C4-2B (cell line): ENCODE measurements at regions not wholly inside any gene's neighbourhood (a gene's known extent, or its start where the extent isn't known, plus 50 kb on each side); places are given as distances from the start of the nearest gene placed in this dataset.

Source experiments
- H3K27ac ChIP-seq: fragments of 450-650 bp; 2 replicates; pipeline ENCODE4 v1.5.1; 2017
- ZFX ChIP-seq: fragments of 450-650 bp; IDR thresholded peaks from 2 replicates; pipeline ENCODE4 v1.6.1; 2017
- TF ChIP-seq, protein P1 (sequence below): fragments of 450-650 bp; conservative IDR thresholded peaks from 2 replicates; pipeline ENCODE4 v1.5.1; 2017; ENCODE audit warnings: mild to moderate bottlenecking

DNA sequence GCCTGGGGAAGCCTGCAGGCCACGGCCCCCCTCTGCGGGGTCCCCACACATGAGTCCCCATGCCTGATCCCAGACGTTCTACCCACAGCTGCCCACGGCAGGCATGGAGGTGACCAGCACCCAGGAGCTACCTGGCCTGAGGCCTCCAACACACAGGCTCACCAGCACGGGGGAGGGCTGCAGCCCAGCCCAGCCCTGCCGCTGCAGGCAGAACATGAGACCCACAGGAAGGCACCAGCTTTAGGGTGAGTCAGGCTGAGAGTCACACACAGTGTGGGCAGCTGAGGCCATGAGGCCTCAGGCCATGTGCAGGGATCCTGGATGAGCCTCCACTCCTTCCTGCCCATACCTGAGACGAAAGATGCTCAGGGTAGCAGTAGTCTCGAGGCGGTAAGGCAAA, 121.1 kb downstream of the PSMG1 start:
- no peak overlapping the region for H3K27ac ChIP-seq
- no peak for TF ChIP-seq ZFX
- TF ChIP-seq, protein P1, sequence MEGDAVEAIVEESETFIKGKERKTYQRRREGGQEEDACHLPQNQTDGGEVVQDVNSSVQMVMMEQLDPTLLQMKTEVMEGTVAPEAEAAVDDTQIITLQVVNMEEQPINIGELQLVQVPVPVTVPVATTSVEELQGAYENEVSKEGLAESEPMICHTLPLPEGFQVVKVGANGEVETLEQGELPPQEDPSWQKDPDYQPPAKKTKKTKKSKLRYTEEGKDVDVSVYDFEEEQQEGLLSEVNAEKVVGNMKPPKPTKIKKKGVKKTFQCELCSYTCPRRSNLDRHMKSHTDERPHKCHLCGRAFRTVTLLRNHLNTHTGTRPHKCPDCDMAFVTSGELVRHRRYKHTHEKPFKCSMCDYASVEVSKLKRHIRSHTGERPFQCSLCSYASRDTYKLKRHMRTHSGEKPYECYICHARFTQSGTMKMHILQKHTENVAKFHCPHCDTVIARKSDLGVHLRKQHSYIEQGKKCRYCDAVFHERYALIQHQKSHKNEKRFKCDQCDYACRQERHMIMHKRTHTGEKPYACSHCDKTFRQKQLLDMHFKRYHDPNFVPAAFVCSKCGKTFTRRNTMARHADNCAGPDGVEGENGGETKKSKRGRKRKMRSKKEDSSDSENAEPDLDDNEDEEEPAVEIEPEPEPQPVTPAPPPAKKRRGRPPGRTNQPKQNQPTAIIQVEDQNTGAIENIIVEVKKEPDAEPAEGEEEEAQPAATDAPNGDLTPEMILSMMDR = no peak

DNA sequence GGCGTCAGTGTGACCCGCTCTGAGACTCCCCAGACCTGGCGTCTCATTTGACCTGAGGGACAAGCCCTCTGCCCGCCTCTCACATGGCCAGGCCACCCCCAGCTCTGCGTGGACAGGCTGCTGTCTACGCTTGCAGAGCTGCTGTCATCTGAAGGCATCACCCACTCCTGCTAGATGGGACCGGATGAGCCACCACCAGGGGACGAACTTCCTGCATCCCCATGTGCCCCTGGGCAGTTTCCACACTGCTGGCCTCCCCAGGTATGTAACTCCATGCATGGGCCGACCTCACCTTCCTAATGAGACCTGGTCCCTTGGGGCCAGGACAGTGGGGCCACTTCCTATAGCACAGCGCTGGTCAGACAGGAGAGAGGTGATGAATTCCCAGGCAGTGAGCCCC, 121.5 kb downstream of the PSMG1 start:
- no peak for TF ChIP-seq ZFX
- TF ChIP-seq, protein P1 = no peak
- H3K27ac ChIP-seq = no peak overlapping the region

DNA sequence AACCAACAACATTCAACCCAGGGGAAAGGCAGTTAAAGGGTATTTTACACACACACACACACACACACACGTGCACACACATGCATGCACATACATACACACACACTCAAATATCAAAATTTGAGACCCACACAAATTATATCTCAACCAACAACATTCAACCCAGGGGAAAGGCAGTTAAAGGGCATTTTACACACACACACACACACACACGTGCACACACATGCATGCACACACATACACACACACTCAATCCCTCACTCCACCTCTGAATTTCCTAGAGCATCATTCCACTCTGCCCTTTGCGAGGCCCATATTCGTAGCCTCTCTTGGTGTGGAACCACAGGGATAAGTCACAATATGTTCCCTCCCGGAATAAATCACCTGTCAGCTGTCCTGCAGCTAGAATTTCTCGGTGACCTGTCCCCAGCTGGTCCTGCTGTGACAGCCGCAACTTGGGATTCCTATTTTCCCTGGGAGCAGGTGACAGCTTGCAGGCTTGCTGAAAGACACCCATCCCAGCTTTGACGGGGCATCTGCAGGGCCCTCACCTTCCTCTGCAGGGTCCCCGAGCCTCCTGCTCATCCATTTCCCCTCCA, 122.7 kb downstream of the PSMG1 start:
- TF ChIP-seq, protein P1 = no peak
- no peak for TF ChIP-seq ZFX
- no peak overlapping the region for H3K27ac ChIP-seq

DNA sequence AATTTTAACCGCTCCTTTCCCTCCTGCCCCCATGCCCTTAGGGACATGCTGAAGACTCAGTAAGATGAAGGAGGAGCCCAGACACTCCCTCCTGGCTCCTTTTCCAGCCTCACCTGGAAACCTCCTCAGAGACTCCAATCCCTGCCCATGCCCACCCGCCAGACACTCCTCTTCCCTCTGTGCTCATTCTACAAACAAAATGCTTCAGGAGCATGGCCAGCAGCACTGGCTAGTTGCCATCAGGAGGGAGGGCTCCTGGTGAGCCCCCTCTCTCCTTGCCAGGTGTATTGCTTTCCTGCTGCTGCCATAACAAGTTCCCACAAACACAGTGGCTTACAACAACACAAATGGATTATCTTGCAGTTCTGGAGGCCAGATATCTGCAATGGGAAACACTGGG, 126.1 kb downstream of the PSMG1 start:
- TF ChIP-seq, protein P1 = no peak
- TF ChIP-seq ZFX = no peak
- H3K27ac ChIP-seq = no peak overlapping the region

DNA sequence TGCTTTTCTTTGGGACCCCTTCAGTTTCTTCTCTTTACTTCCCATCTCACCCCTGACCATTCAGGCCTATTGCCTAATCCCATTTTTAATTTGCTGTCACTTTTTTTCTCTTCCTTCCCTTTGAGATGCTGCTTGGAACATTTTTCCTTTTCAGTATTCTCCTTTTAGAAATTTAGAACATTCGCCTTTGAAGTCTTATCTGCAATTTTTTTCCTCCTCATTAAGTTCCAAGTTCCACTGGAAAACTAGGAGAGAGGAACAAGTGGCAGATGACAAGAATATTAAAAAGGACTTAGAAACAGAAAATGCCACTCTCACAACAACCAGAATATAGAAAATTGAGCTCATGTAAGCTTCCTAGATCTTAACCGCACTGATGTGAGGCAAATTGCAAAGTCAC, 126.6 kb downstream of the PSMG1 start:
- no peak for TF ChIP-seq ZFX
- TF ChIP-seq, protein P1 = no peak
- no peak overlapping the region for H3K27ac ChIP-seq

DNA sequence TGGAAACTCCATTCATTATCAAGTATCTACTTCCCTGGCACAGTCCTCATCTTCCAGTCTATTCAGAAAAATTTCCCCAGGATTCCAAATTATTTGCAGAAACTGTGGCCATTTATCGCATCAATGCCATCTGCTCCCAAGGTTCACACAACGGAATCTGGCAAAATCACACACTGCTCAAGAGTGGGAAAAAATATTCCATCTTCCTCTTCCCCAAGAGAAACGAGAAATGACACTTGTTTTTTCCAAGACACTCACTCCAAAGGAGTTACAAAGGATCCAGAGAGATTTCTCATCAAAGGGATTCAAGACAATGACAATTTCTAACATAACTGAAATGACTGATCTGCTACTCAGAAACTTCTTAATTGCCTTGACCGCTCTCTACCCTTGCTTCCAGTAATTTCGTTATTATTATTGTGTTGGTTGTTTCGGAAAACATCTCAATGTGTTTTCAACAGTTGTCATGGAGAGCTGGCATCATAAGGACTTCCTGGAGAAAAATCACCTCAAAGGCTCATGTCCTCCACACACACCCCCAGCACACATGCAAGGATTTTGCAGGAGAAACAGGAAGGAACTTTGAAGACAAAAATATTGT, 128.0 kb downstream of the PSMG1 start:
- TF ChIP-seq, protein P1 = no peak
- TF ChIP-seq ZFX = no peak
- no peak overlapping the region for H3K27ac ChIP-seq

DNA sequence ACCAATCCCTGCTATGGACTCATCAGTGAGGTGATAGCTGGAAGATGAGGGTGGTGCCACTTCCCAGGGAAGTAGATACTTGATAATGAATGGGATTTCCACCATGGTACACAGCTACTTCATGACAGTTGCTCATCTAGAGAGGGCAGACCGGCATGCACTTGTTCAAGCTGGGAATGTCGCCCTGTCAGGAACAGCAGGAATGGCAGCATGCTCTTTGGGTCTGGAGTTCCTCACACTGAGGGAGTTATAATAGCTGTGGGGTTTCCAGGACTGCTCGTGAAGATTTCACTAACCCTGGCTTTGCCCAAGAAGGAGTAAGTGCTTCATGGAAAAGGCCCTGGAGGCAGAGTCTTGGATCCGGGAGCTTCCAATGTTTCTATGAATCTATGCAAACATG, 129.2 kb downstream of the PSMG1 start:
- TF ChIP-seq, protein P1 = no peak
- no peak for TF ChIP-seq ZFX

More for the DNA sequence above, 129.2 kb downstream of the PSMG1 start:
- H3K27ac ChIP-seq = no peak overlapping the region
